ENCODE measurements at regions not wholly inside any gene's neighbourhood (a gene's known extent, or its start where the extent isn't known, plus 50 kb on each side); places are given as distances from the start of the nearest gene placed in this dataset.

DNA sequence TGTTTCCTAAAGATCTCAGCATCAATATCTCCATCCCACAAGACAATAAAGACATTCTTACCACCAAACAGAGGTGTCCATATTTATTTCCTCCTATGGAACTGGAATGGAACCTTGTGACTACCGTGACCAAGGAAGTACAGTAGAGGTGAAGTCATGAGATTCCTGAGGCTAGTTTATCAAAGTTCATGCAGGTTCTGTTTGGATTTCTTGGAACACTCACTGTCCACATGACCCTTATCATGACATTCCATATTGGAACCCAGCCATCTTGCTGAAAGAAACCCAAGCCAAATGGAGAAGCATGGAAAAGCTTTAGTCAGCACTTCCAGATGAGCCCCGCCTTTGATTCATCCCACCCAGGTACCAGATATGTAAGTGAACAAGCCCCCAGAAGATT, 516.0 kb upstream of the POU3F3 start (continued):
- TF ChIP-seq, protein P1, sequence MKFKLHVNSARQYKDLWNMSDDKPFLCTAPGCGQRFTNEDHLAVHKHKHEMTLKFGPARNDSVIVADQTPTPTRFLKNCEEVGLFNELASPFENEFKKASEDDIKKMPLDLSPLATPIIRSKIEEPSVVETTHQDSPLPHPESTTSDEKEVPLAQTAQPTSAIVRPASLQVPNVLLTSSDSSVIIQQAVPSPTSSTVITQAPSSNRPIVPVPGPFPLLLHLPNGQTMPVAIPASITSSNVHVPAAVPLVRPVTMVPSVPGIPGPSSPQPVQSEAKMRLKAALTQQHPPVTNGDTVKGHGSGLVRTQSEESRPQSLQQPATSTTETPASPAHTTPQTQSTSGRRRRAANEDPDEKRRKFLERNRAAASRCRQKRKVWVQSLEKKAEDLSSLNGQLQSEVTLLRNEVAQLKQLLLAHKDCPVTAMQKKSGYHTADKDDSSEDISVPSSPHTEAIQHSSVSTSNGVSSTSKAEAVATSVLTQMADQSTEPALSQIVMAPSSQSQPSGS (IDR thresholded peaks at IDR 0.05; ENCODE audit: low read length) = no peak
- TF ChIP-seq RFX5 (IDR thresholded peaks at IDR 0.05; ENCODE audit: borderline replicate concordance, low read depth, low read length) (no peak), SIRT6 (IDR thresholded peaks at IDR 0.05; ENCODE audit: low read length) (no peak), NANOG (IDR thresholded peaks at IDR 0.05; ENCODE audit: insufficient read depth, low read depth, low read length, poor library complexity, severe bottlenecking) (no peak)
- TF ChIP-seq, protein P2, sequence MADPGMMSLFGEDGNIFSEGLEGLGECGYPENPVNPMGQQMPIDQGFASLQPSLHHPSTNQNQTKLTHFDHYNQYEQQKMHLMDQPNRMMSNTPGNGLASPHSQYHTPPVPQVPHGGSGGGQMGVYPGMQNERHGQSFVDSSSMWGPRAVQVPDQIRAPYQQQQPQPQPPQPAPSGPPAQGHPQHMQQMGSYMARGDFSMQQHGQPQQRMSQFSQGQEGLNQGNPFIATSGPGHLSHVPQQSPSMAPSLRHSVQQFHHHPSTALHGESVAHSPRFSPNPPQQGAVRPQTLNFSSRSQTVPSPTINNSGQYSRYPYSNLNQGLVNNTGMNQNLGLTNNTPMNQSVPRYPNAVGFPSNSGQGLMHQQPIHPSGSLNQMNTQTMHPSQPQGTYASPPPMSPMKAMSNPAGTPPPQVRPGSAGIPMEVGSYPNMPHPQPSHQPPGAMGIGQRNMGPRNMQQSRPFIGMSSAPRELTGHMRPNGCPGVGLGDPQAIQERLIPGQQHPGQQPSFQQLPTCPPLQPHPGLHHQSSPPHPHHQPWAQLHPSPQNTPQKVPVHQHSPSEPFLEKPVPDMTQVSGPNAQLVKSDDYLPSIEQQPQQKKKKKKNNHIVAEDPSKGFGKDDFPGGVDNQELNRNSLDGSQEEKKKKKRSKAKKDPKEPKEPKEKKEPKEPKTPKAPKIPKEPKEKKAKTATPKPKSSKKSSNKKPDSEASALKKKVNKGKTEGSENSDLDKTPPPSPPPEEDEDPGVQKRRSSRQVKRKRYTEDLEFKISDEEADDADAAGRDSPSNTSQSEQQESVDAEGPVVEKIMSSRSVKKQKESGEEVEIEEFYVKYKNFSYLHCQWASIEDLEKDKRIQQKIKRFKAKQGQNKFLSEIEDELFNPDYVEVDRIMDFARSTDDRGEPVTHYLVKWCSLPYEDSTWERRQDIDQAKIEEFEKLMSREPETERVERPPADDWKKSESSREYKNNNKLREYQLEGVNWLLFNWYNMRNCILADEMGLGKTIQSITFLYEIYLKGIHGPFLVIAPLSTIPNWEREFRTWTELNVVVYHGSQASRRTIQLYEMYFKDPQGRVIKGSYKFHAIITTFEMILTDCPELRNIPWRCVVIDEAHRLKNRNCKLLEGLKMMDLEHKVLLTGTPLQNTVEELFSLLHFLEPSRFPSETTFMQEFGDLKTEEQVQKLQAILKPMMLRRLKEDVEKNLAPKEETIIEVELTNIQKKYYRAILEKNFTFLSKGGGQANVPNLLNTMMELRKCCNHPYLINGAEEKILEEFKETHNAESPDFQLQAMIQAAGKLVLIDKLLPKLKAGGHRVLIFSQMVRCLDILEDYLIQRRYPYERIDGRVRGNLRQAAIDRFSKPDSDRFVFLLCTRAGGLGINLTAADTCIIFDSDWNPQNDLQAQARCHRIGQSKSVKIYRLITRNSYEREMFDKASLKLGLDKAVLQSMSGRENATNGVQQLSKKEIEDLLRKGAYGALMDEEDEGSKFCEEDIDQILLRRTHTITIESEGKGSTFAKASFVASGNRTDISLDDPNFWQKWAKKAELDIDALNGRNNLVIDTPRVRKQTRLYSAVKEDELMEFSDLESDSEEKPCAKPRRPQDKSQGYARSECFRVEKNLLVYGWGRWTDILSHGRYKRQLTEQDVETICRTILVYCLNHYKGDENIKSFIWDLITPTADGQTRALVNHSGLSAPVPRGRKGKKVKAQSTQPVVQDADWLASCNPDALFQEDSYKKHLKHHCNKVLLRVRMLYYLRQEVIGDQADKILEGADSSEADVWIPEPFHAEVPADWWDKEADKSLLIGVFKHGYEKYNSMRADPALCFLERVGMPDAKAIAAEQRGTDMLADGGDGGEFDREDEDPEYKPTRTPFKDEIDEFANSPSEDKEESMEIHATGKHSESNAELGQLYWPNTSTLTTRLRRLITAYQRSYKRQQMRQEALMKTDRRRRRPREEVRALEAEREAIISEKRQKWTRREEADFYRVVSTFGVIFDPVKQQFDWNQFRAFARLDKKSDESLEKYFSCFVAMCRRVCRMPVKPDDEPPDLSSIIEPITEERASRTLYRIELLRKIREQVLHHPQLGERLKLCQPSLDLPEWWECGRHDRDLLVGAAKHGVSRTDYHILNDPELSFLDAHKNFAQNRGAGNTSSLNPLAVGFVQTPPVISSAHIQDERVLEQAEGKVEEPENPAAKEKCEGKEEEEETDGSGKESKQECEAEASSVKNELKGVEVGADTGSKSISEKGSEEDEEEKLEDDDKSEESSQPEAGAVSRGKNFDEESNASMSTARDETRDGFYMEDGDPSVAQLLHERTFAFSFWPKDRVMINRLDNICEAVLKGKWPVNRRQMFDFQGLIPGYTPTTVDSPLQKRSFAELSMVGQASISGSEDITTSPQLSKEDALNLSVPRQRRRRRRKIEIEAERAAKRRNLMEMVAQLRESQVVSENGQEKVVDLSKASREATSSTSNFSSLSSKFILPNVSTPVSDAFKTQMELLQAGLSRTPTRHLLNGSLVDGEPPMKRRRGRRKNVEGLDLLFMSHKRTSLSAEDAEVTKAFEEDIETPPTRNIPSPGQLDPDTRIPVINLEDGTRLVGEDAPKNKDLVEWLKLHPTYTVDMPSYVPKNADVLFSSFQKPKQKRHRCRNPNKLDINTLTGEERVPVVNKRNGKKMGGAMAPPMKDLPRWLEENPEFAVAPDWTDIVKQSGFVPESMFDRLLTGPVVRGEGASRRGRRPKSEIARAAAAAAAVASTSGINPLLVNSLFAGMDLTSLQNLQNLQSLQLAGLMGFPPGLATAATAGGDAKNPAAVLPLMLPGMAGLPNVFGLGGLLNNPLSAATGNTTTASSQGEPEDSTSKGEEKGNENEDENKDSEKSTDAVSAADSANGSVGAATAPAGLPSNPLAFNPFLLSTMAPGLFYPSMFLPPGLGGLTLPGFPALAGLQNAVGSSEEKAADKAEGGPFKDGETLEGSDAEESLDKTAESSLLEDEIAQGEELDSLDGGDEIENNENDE (IDR thresholded peaks at IDR 0.05; ENCODE audit: insufficient replicate concordance, low read length) = no peak

All from H1 (cell line).